HCT116 (cell line): ENCODE measurements at regions not wholly inside any gene's neighbourhood (a gene's known extent, or its start where the extent isn't known, plus 50 kb on each side); places are given as distances from the start of the nearest gene placed in this dataset.

Experiments
- ATAC-seq: fragments of 200-7000 bp; cut with Tn5 transposase; 2 replicates; pipeline ENCODE4 v1.9.1; 2020; ENCODE audit warnings: mild to moderate bottlenecking, moderate library complexity
- BruUV-seq: library from RNA; stranded (reverse); fragments of 400-500 nt; replicated peaks from 2 replicates; lab custom pipeline; 2021; lab: Mats Ljungman, UMichigan
- CTCF ChIA-PET: fragments of 300-600 bp; sonication (Branson Sonifier 250); formaldehyde crosslinking; loops from one replicate; lab custom pipeline; 2021; ENCODE audit warnings: antibody characterized with exemption; lab: Charles Lee
- POLR2A ChIA-PET: fragments of 300-600, 350-600 bp; sonication (Branson Sonifier 250); formaldehyde crosslinking; loops from one replicate; lab custom pipeline; 2021; ENCODE audit warnings: antibody characterized with exemption; lab: Charles Lee
- RAD21 ChIA-PET, 2 experiments: fragments of 300-600 bp; sonication (Branson Sonifier 250); formaldehyde crosslinking; loops; one replicate each; lab custom pipeline; 2023; ENCODE audit warnings: low total read pairs in 2 of 2; ENCODE audit not compliant: uncharacterized antibody in 2 of 2, unreplicated experiment in 2 of 2, low non-redundant PET in 1 of 2; lab: Charles Lee
- DNase-seq: peaks from one replicate; pipeline ENCODE4 v3.0.0-alpha.2; 2010; ENCODE audit warnings: low read depth, low spot score
- H2AFZ ChIP-seq: fragments of 200-600 bp; shearing (Covaris generic), sonication (generic); 2 replicates; pipeline ENCODE4 v1.6.1; 2017; ENCODE audit warnings: low read depth, mixed run types, mixed read lengths, antibody characterized with exemption, low read length; ENCODE audit not compliant: poor library complexity, severe bottlenecking
- H3K27ac ChIP-seq: 2 replicates; pipeline ENCODE4 v1.5.1; 2012; ENCODE audit warnings: low read depth, low read length
- H3K27me3 ChIP-seq: fragments of 200-600 bp; sonication (generic); 2 replicates; pipeline ENCODE4 v1.6.1; 2016; ENCODE audit warnings: mixed run types, low read length, mixed read lengths; ENCODE audit not compliant: insufficient read depth
- H3K36me3 ChIP-seq, 2 experiments: fragments of 200-500 bp in 1 of 2; fragments of 200-600 bp in 1 of 2; sonication (Bioruptor generic) in 1 of 2; sonication (generic) in 1 of 2; 2 replicates each; pipeline versions ENCODE4 v1.5.1 to v1.6.1; 2014 to 2016; ENCODE audit warnings: low read length in 2 of 2, inconsistent platforms in 1 of 2, mixed read lengths in 1 of 2, mixed run types in 1 of 2; ENCODE audit not compliant: insufficient read depth in 2 of 2, control insufficient read depth in 1 of 2
- H3K4me1 ChIP-seq, 2 experiments: fragments of 200-600 bp in 1 of 2; sonication (generic) in 1 of 2; 2 replicates each; pipeline versions ENCODE4 v1.5.1 to v1.6.1; 2012 to 2017; ENCODE audit warnings: low read length in 2 of 2, inconsistent platforms in 1 of 2, mild to moderate bottlenecking in 1 of 2, mixed read lengths in 1 of 2, mixed run types in 1 of 2, moderate library complexity in 1 of 2; ENCODE audit not compliant: insufficient read depth in 2 of 2, control insufficient read depth in 1 of 2
- H3K4me2 ChIP-seq: fragments of 200-600 bp; sonication (generic); 2 replicates; pipeline ENCODE4 v1.6.1; 2017; ENCODE audit warnings: mixed run types, low read length, mixed read lengths
- H3K4me3 ChIP-seq, 2 experiments: fragments of 200-600 bp in 1 of 2; sonication (generic) in 1 of 2; replicated peaks in 1 of 2; 2 replicates each; pipeline ENCODE4 v1.5.1; 2011 to 2016; ENCODE audit warnings: low read length in 2 of 2, control low read depth in 1 of 2, low read depth in 1 of 2, mild to moderate bottlenecking in 1 of 2, mixed read lengths in 1 of 2, mixed run types in 1 of 2
- H3K79me2 ChIP-seq: fragments of 200-600 bp; sonication (generic); 2 replicates; pipeline ENCODE4 v1.6.1; 2017; ENCODE audit warnings: mild to moderate bottlenecking, mixed run types, low read length, moderate library complexity, mixed read lengths; ENCODE audit not compliant: insufficient read depth
- H3K9ac ChIP-seq: fragments of 200-600 bp; sonication (generic); 2 replicates; pipeline ENCODE4 v1.6.1; 2016; ENCODE audit warnings: low read length, mixed read lengths
- H3K9me2 ChIP-seq: fragments of 200-600 bp; sonication (generic), shearing (Covaris generic); 2 replicates; pipeline ENCODE4 v1.6.1; 2017; ENCODE audit warnings: mixed run types, mild to moderate bottlenecking, moderate library complexity; ENCODE audit not compliant: insufficient read depth
- H3K9me3 ChIP-seq, 2 experiments: fragments of 200-500 bp in 1 of 2; fragments of 200-600 bp in 1 of 2; sonication (Bioruptor generic) in 1 of 2; sonication (generic) in 1 of 2; 2 replicates each; pipeline ENCODE4 v1.6.1; 2014 to 2017; ENCODE audit warnings: low read length in 2 of 2, mixed read lengths in 2 of 2, inconsistent platforms in 1 of 2, low read depth in 1 of 2, mild to moderate bottlenecking in 1 of 2, mixed run types in 1 of 2, moderate library complexity in 1 of 2; ENCODE audit not compliant: control insufficient read depth in 1 of 2, insufficient read depth in 1 of 2
- H4K20me1 ChIP-seq: fragments of 200-600 bp; sonication (generic), shearing (Covaris generic); 2 replicates; pipeline ENCODE4 v1.6.1; 2017; ENCODE audit warnings: mixed run types, mild to moderate bottlenecking, moderate library complexity; ENCODE audit not compliant: insufficient read depth
- CBX3 ChIP-seq: IDR thresholded peaks from 2 replicates; pipeline ENCODE4 v1.6.1; 2012; ENCODE audit warnings: low read depth
- CTCF ChIP-seq, 3 experiments: fragments of 200-600 bp in 1 of 3; sonication (generic) in 1 of 3; IDR thresholded peaks in 2 of 3; conservative IDR thresholded peaks in 1 of 3; 2 replicates each; pipeline ENCODE4 v1.5.1; 2012 to 2017; ENCODE audit warnings: low read depth in 2 of 3, low read length in 2 of 3, antibody characterized with exemption in 1 of 3, borderline replicate concordance in 1 of 3, control low read depth in 1 of 3, mild to moderate bottlenecking in 1 of 3, mixed read lengths in 1 of 3, mixed run types in 1 of 3, moderate library complexity in 1 of 3; ENCODE audit not compliant: insufficient read depth in 1 of 3
- ELF1 ChIP-seq: IDR thresholded peaks from 2 replicates; pipeline ENCODE4 v1.6.1; 2012; ENCODE audit warnings: low read depth, borderline replicate concordance
- EZH2phosphoT487 ChIP-seq: fragments of 200-600 bp; IDR thresholded peaks from 2 replicates; pipeline ENCODE4 v1.6.1; 2018; ENCODE audit warnings: antibody characterized with exemption, borderline replicate concordance
- POLR2A ChIP-seq: IDR thresholded peaks from 2 replicates; pipeline ENCODE4 v1.7.0; 2011; ENCODE audit warnings: borderline replicate concordance; ENCODE audit not compliant: insufficient read depth, insufficient read length; ENCODE audit errors: extremely low read depth
- POLR2AphosphoS5 ChIP-seq: IDR thresholded peaks from 2 replicates; pipeline ENCODE4 v1.6.1; 2011; ENCODE audit warnings: mild to moderate bottlenecking, low read depth, low read length, moderate library complexity
- RAD21 ChIP-seq: IDR thresholded peaks from 2 replicates; pipeline ENCODE4 v1.6.1; 2012; ENCODE audit warnings: low read depth, mild to moderate bottlenecking
- REST ChIP-seq: IDR thresholded peaks from 2 replicates; pipeline ENCODE4 v1.6.1; 2012; ENCODE audit warnings: low read depth
- SP1 ChIP-seq: IDR thresholded peaks from 2 replicates; pipeline ENCODE4 v1.6.1; 2012; ENCODE audit warnings: low read depth
- intact Hi-C: fragments of 100-400 bp; cut with micrococcal nuclease; formaldehyde crosslinking; loops from 2 replicates; pipeline ENCODE4 v1.10.0; 2022

DNA sequence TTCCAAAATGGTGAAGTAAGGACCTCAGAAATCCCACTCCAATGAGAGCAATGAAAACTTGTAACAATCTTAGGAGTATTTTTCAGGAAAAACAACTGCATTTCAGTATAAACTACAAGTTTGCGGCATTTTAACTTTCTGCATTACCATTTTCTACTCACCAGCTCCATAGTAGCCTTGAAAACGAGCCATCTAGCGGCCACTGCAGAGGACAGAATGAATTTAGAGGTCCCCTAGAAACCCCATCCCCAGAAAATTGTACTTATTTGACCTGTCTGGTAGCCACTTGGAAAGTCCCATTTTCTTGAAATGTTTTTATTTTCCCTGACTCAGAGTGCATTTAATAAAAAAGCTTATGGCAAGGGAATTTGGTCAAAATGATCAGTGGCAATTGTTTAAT lies 205.4 kb upstream of the ITGA1 start:
- TF ChIP-seq CTCF (IDR thresholded peaks at IDR 0.05 in 2 of 3, conservative IDR thresholded peaks at IDR 0.05 in 1 of 3; ENCODE audit: borderline replicate concordance in 1 of 3, insufficient read depth in 1 of 3, low read depth in 2 of 3, low read length in 2 of 3) (peak in 2 of 3 experiments; percentile 7 to 14; a peak in 2 of 6 replicates), REST (no peak)
- H4K20me1 ChIP-seq: no peaks in the 10 kb centered on the region

GRCh38 chr5:52587131-52587530 lies 200.6 kb upstream of the ITGA1 start:
- RAD21 ChIA-PET: no interaction called here
- no peaks in the 10 kb centered on the region for H3K9me3 ChIP-seq
- ATAC-seq: no peak
- intact Hi-C loops: no loop called here
- no peak overlapping the region for H3K4me2 ChIP-seq
- H3K27ac ChIP-seq: no peak overlapping the region
- H3K9ac ChIP-seq: no peak overlapping the region
- no peak for DNase-seq
- no TSS peak for BruUV-seq
- no peak overlapping the region for H2AFZ ChIP-seq
- H3K79me2 ChIP-seq: no peaks in the 10 kb centered on the region
- no peaks in the 10 kb centered on the region for H3K36me3 ChIP-seq
- no peaks in the 10 kb centered on the region for H3K9me2 ChIP-seq
- no peaks in the 10 kb centered on the region for H3K27me3 ChIP-seq
- no peaks in the 10 kb centered on the region; the same call in 1 of the 2 replicates for H4K20me1 ChIP-seq
- no peak overlapping the region for H3K4me3 ChIP-seq
- POLR2A ChIA-PET: no interaction called here
- H3K4me1 ChIP-seq: no peaks in the 10 kb centered on the region
- CTCF ChIA-PET: no interaction called here
- no peak for TF ChIP-seq EZH2phosphoT487
- no peak for TF ChIP-seq POLR2A
- TF ChIP-seq CBX3: no peak
- no peak for TF ChIP-seq POLR2AphosphoS5
- TF ChIP-seq RAD21: no peak
- no peak for TF ChIP-seq SP1
- no peak for TF ChIP-seq ELF1
- TF ChIP-seq CTCF (IDR thresholded peaks at IDR 0.05 in 2 of 3, conservative IDR thresholded peaks at IDR 0.05 in 1 of 3; ENCODE audit: borderline replicate concordance in 1 of 3, insufficient read depth in 1 of 3, low read depth in 2 of 3, low read length in 2 of 3): no peak

More for the DNA sequence above, 205.4 kb upstream of the ITGA1 start:
- no peak overlapping the region for H3K9ac ChIP-seq
- H3K27ac ChIP-seq: no peak overlapping the region
- ChIA-PET CTCF (no interaction called here), RAD21 (no interaction called here), POLR2A (no interaction called here)
- no peaks in the 10 kb centered on the region for H3K4me1 ChIP-seq
- no peaks in the 10 kb centered on the region for H3K27me3 ChIP-seq
- no peak overlapping the region for H2AFZ ChIP-seq
- no peaks in the 10 kb centered on the region for H3K79me2 ChIP-seq
- no peaks in the 10 kb centered on the region for H3K9me2 ChIP-seq
- H3K4me3 ChIP-seq: no peak overlapping the region
- no peak for ATAC-seq
- DNase-seq: no peak
- no peaks in the 10 kb centered on the region for H3K36me3 ChIP-seq
- no peaks in the 10 kb centered on the region for H3K9me3 ChIP-seq
- H3K4me2 ChIP-seq: no peak overlapping the region
- intact Hi-C loops: no loop called here
- no TSS peak for BruUV-seq
